Activated CD8-positive, alpha-beta memory T cell treated with anti-CD3 and anti-CD28 coated beads for 1 hour (primary cell): ENCODE measurements at regions not wholly inside any gene's neighbourhood (a gene's known extent, or its start where the extent isn't known, plus 50 kb on each side); places are given as distances from the start of the nearest gene placed in this dataset.
"Not testable (repeated sequence)": the region's sequence is repeated elsewhere in the genome, so short reads cannot be mapped to it uniquely, and the experiment has no call there.

ENCODE experiments used
- DNase-seq, 2 donors: peaks; one replicate each; pipeline ENCODE4 v3.0.0-alpha.2; 2020; ENCODE audit warnings: low read depth in 1 of 2; ENCODE audit errors: extremely low read depth in 1 of 2

DNA sequence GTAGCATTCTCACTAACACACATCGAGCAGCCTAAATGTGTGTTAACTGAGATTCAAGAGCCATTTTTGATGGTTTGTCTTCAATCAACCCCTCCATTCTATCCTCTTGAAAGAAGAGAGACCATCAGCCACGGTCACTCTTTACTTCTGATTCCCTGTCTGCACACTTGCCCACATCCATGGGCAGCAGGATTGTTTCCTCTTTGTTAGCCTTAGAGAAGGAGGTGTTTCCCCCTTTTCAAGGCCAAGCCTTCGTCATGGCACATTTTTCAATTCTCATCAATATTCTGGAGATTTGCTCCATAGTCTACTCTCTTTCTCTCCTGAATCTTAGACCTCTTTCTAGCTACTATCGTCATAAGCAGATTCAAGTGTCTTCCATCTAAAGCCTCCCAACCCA, 522.4 kb upstream of the NAALADL2 start:
- DNase-seq = no peak

DNA sequence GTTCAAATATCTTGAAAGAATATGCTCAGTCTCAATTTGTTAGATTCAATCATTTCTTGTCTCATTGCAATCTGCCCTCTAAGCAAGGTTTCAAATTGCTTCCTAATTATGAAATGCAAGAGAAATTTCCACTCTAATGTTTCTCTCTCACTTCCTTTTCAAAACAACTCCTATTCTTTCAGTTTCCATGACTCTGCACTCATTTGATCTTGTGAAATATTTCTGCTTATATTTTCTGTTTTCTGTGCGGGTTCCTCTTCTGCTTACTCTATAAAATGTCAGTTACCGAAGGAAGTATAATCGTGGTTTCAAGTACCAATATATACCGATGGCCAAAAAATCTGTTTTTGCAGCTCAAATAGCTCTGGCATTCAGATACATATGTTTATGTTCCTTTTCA, 521.9 kb upstream of the NAALADL2 start:
- DNase-seq = no peak

DNA sequence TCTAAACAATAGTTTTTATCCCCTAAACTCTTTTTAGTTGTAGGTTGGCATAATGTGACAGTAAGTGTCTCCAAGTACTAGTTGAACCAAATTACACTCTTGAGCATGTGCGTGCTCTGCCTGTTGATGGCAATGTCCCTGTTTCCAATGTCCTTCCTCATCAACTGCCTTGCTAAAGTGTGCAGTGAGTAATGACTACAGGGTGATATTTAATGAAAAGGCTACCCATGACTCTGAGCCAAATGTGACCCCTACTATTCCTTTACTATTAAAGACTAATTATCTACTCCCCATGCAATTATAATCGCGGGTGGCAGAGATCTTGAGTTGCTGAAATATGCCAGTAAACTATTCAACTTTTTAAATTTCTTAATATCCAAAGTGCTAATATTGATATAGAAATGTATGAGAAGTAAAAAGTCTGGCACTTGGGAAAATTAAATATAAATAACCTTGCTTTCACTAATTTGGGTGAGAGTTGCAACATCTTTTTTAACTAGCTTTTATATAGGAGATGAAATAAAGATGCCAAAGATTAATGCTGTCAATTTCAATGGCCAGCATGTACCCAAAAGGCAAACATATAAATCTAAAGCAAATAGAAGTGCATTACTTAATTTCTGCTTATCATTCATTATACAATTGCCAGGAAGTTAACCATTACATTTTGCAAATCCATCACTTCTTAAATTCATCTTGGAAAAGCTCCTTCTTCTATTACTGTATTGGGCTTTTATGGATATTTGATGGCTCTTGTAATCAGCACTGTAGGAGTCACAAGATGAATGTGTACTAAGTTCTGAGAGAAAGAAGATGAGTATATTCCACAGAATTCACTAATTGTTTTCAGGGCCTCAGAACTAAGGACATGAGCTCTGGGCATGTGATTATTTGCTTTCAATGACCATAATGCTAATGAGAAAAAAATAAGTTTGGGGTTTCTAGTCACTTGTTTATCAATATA, 518.2 kb upstream of the NAALADL2 start:
- no peak for DNase-seq

DNA sequence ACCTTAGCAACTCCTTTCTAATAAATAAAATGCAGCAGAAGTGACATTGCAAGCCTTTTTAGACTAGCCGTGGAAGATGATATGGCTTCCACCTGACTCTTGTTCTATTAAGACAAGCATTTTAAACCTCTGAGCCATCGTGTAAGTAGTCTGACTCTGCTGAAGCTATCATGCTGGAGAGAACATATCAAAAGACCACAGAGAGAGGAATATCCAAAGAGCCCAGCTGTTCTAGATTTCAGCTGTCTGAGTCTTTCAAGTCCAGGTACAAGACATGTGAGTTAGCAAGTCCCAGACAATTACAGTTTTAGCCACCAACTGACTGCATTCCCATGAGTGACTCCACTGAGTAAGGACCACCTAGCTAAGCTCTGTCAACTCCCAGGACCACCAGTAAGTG, 517.0 kb upstream of the NAALADL2 start:
- DNase-seq = no peak

DNA sequence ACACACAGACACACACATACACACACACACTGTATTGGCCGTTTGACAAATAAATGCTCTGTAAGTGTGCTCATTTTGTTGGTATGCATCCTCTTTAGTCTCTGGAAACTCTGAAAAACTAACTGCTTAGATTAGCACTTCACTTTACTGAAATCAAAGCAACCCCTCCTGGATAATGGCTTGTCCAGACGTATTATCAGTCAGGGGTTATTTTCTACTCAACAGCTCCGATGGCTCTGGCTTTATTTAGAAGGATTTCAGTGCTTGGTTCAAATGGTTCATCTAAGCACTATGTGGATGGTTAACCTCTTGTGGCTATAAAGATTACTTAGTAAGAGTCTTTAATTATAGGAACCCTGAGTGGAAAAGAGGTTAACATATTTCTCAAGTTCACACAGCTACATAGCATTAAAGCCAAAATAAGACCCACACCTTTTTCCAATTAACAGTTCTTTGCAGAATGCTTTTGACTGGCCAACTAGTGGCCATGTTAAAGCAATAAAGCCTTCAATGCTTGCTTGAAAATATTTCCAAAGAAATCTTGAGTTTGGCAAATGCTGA, 516.1 kb upstream of the NAALADL2 start:
- DNase-seq = no peak

DNA sequence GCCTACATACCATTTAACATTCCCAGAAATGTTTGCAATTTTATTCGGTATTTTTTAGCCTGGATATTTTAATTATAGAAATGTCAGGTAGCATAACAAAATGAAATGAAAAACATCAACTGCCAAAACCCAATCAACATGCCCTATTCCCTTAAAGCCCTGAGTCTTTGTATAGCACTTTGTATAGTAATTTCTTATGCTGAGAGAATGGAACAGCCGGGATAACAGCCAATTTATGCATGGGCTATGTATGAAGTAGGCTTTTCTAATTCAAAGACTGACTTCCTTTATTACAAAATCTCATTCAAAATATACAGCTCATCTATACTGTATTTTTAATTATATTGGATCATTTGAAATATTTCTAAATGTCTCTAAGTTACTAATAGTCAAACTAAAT, 513.0 kb upstream of the NAALADL2 start:
- no peak for DNase-seq

DNA sequence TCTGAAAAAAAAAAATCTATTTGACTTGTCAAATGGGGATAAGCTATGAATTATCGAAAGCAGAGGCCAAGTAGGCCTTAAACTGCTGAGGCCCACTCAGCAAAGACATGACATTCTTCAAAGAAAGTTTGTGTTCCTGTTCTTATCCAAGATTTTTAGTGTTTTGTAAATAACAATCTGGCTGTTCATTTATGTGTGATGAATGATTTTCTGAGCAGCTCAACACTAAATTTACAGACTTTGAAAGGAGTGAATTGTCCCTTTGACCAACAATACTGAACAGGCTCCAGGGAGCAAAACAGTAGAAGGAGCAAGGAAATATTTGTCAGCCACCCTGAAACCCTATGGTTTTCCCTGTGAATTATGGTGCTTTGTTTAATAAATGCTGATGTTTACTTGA, 512.6 kb upstream of the NAALADL2 start:
- no peak for DNase-seq

DNA sequence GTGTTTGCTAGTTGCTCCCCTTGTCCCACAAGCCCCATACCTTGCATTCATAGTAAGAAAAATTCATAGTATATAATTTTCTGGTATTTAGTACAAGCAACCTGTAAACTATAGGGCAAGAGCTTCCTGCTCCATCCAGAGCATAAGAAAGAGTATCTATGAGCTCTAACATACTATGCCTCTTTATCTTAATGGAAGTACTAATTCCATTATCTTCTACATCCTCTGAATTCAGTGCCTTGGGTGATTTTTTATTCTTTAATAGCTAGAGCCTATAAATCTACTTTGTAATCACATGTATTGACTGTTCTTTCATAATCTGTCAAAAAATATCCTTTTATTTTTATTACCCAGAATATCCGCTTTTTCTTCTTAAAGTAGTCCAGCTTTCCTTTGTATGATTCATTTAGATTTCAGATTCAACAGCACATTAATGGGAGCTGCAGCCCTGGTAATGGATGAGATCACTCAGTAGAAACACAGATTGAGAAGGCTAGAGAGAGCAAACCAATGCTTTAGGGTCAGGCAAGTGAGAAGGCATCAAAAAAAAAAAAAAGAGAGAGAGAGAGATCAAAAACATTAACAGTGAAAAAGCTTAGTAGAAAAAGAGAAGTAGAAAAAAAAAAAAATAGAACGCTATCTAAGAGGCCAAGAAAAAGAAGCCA, 511.5 kb upstream of the NAALADL2 start:
- DNase-seq = no peak

DNA sequence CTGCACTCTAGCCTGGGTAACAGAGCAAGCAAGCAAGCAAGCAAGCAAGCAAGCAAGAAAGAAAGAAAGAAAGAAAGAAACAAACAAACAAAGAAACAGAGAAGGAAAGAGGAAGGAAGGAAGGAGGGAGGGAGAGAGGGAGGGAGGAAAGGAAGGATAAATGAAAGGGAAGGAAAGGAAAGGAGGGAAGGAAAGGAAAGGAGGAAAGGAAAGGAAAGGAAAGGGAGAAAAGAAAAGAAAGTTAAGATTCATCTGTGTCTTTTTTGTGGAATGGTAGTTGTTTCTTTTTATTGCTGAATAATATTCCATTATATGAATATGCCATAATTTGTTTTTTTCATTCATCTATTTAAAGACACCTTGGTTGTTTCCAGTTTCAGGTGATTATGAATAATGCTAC, 506.9 kb upstream of the NAALADL2 start:
- DNase-seq = no peak

DNA sequence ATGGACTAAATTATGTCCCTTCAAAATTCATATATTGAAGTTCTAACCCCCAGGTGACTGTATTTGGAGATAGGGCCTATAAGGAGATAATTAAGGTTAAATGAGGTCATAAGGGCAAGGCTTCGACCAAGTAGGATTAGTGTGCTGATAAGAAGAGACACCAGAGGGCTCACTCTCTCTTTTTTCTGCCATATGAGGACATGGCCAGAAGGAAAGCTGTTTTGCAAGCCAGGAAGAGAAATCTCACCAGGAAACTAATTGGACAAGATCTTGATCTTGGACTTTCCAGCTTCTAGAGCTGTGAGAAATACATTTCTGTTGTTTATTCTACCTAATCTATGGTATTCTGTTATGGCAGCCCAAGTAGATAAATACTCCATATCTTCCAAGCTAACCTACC, 503.6 kb upstream of the NAALADL2 start:
- no peak for DNase-seq

DNA sequence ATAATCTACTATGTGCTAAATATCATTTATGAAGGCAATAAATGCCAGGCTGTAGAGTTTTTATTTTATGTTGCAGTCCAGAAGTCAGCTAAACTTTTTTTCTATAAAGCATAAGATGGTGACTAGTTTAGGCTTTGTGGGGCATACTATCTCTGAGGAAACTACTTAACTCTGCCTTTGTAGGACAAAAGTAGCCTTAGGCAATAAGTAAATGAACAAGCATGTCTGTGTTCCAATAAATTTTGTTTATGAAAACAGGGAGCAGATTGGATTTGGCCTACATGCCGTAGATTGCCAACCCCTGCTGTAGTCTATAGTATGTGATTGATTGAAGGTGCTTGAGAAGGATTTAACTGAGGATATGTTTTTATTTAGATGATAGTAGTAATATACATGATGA, 502.5 kb upstream of the NAALADL2 start:
- DNase-seq = no peak

DNA sequence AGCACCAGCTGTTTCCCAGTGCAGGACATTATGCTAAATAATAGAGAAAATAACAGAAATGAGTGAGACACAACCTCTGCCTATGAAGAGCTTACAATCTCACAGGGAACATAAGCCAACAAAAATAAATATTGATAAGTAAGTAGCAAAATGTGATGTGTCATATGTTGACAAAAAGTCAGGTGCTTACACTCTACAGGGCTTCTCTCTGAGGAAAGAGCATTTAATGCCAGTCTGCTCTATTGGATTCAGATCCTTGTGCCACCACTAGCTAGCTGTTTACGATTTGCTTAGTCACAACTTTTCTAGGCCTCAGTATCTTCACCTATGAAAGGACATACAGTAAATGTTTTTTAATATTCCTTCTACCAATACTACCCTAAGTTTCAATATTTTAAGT, 500.9 kb upstream of the NAALADL2 start:
- no peak for DNase-seq

DNA sequence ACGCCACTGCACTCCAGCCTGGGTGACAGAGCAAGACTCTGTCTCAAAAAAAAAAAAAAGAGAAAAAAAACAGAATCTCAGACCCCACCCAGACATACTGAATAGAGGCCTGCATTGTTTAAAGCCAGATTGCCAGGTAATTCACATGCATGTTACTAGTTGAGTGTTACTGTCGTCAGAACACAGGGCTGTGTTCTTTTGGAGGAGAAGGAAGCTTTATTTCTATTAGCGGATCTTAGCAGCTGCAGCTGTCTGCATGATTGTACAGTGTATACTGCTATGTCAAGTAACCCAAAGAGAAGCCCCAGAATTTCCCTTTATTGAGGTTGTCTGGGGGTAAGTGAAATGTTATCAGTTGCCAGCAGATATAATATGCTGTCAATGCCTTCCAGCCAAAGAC, 496.6 kb upstream of the NAALADL2 start:
- DNase-seq = no peak

DNA sequence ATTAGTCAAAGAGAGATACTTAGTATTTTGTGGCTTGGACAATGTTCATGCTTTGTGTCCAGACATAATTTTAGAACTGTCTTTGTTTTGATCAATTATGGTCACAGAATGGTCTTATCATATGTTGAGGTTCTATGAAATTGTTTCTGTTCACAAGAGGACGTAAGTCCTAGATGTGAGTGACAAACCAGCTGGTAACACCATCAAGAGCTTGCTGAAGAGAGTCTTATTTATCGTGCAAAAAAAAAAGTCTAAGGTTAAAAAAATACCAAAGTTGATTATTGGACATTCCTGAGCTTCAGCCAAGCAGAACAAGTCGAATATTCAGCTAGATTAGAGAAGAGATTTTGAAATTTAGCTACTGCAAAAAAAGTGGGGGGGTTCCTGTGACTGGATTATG, 495.9 kb upstream of the NAALADL2 start:
- no peak for DNase-seq

DNA sequence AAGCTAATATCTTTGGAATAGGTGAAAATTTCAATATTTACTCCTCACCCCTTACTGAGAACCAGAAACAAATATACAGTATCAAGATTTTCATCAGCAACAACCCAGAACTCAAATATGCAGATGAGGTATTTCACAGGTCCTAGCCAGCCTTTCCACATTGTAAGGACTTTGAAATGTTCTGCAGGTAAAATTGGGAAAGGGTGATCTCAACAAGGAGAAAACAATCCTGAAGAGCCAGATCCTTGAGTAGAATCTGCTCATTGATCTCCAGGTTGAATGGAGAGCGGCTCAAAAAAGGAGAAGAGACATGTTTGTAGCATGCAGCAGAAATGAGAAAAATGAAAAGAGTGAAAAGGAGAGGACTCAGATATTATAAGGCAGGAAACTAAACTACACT, 493.3 kb upstream of the NAALADL2 start:
- no peak for DNase-seq

DNA sequence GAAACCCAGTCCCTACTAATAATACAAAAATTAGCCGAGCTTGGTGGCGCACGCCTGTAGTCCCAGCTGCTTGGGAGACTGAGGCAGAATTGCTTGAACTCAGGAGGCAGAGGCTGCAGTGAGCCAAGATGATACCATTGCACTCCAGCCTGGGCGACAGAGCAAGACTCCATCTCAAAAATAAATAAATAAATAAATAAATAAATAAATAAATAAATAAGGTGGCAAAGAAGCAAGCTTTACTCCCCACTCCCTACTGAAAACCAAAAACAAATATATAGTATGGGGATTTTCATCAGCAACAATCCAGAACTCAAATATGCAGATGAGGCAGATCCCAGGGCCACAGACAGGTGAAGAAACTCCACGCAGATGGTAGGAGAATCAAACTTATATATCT, 492.2 kb upstream of the NAALADL2 start:
- DNase-seq = not testable (repeated sequence)

DNA sequence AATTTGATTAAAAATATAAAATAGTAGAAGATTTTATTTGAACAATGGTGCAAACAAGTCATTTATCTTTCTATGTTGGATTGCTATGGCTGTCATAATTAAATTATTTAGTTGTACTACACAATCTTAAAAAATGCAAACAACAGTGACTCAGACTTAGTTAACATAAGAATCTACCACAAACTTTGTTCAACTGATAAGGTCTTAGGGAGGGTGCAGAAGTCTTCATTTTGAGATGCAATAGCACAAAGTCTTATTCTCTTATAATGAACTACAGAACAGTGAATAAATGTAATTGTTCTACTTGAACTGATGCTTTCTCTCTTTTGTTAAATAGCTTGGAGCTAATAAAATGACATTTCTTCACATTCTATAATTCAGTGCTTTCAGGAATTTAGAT, 482.8 kb upstream of the NAALADL2 start:
- no peak for DNase-seq

DNA sequence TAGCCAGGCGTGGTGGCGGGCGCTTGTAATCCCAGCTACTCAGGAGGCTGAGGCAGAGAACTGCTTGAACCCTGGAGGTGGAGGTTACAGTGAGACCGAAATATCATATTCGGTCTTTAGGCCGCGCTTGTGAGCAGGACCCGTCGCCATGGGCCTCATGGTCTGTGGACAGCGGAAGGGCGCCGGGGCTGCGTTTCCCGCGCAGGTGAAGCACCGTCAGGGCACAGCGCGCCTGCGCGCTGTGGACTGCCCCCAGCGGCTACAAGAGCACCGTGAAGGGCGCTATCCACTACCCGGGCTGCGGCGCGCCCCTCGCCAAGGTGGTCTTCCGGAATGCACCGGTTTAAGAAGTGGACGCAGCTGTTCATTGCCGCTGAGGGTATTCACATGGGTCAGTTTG, 482.0 kb upstream of the NAALADL2 start:
- DNase-seq = no peak

DNA sequence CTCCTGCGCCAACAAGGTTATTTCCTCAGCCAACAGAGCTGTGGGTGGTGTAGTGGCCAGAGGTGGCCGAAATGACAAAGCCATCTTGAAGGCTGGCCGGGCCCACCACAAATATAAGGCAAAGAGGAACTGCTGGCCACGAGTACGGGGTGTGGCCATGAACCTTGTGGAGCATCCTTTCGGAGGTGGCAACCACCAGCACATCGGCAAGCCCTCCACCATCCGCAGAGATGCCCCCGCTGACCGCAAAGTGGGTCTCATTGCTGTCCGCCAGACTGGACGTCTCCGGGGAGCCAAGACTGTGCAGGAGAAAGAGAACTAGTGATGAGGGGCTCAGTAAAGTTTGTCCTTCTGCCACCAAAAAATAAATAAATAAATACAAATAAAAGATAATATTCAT, 481.4 kb upstream of the NAALADL2 start:
- no peak for DNase-seq

DNA sequence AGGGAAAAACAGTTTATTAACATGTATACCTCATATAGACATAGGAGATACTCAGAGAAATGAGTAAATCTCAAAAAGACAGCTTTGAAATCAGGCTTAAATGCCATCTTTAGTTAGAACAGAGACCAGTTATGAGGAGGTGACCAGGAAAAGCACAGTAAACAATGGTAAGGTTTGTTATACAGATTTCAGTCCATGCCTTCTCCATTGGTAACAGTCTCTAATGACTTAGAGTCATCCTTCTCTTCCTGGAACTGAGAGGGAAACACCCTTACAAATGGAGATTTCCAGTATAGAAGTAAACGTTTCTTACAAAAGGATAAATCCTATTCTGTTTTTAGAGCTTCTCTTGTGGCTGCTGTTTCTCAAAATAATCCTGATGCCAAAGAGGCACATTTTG, 476.3 kb upstream of the NAALADL2 start:
- DNase-seq = no peak

DNA sequence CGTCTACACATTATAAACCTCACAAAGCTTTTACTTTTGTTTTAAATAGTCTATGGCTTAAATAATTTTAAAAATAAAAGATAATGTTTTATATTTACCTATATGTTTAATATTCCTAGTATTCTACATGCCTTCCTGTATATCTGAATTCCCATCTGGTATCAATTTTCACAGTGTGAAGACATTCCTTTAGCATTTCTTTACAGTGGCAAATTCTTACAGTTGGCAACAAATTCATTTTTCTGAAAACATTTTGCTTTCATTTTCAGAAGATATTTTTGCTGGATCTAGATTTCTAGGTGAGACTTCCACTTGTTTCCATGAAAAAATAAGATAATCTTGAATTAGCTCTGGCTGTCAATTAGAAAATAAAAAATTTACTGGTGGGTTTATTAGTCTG, 471.4 kb upstream of the NAALADL2 start:
- no peak for DNase-seq

DNA sequence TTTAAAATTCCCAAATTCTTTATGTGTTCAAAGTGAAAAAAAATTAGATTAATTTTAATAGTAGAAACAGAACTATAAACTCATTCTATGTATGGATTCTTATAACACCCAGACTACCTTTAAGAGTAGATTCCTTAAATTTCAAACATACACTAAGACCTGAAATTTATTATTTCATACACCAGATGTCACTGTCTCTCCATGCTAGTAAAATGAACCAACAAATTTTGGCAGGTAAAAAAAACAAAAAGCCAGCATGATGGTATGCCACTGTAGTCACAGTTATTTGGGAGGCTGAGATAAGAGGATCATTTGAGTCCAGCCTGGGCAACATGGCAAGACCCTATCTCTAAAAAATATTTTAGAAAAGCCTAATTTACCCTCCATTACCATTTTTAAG, 461.3 kb upstream of the NAALADL2 start:
- DNase-seq = no peak
